ENCODE measurements at regions not wholly inside any gene's neighbourhood (a gene's known extent, or its start where the extent isn't known, plus 50 kb on each side); places are given as distances from the start of the nearest gene placed in this dataset.

DNA sequence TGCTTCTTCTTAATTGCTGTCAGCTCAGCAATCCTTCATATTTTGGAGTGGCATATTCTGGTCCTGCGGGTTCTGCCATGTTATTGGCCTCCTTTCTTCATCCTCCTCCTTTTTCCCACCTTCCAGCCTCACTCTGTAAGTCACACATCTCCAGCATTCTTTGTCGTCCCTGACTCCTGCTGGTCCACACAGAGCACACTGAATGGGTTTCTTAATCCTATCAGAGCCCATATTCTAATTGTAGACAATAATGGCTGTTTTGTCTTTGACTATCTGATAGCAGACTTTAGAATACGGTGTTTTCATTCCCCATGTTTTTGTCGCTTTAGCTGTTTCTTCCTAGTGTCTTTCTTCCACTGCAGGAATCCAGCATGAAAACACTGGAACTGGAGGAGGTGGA, 389.6 kb downstream of the REEP3 start:
- H4K20me1 ChIP-seq (ENCODE audit: control insufficient read depth, insufficient read depth, low read length, poor library complexity, severe bottlenecking) = no peaks in the 10 kb centered on the region
- no peaks in the 10 kb centered on the region for H3K36me3 ChIP-seq (replicated peaks in 1 of 2; ENCODE audit: control extremely low read depth in 1 of 2, control insufficient read depth in 1 of 2, extremely low read depth in 1 of 2, insufficient read depth in 2 of 2, low read length in 1 of 2)
- ATAC-seq (ENCODE audit: low read depth) (no peak), DNase-seq (no peak)
- H3K4me1 ChIP-seq (ENCODE audit: control insufficient read depth in 2 of 2, insufficient read depth in 2 of 2, low read length in 2 of 2) = no peaks in the 10 kb centered on the region
- POLR2A ChIA-PET = no interaction called here
- H3K9me3 ChIP-seq (ENCODE audit: control extremely low read depth in 1 of 3, control insufficient read depth in 2 of 3, insufficient read depth in 1 of 3, low read length in 2 of 3) = no peaks in the 10 kb centered on the region
- no peak overlapping the region for H3K4me2 ChIP-seq (replicated peaks; ENCODE audit: low read depth, low read length, poor library complexity, severe bottlenecking)
- H3K4me1 Mint-ChIP-seq = no peaks in the 10 kb centered on the region
- no peak overlapping the region for H3K27ac ChIP-seq (ENCODE audit: low read length in 2 of 2)
- H3K4me3 Mint-ChIP-seq = no peak overlapping the region
- no peak overlapping the region for H3K27ac Mint-ChIP-seq
- intact Hi-C loops (cut with micrococcal nuclease) = no loop called here
- H3K27me3 ChIP-seq (replicated peaks in 1 of 4; ENCODE audit: control extremely low read depth in 1 of 4, control insufficient read depth in 3 of 4, insufficient read depth in 4 of 4, low read length in 3 of 4) = peaks cover 0 to 2% (median 0%) of the 10 kb centered on the region in 4 experiments
- no peaks in the 10 kb centered on the region for H3K79me2 ChIP-seq (ENCODE audit: control insufficient read depth, insufficient read depth, low read length)
- H3K9ac ChIP-seq (ENCODE audit: low read length) = no peak overlapping the region
- CTCF ChIA-PET = no interaction called here
- WGBS (ENCODE audit: insufficient coverage) = 30% methylated on average over 3 of the region's 4 CpGs
- H2AFZ ChIP-seq (ENCODE audit: insufficient read depth, low read depth, low read length, poor library complexity, severe bottlenecking) = no peak overlapping the region
- H3K9me3 Mint-ChIP-seq (ENCODE audit: insufficient read depth) = no peaks in the 10 kb centered on the region
- no peak overlapping the region for H3K4me3 ChIP-seq (ENCODE audit: control extremely low read depth in 1 of 5, extremely low read depth in 1 of 5, insufficient read depth in 1 of 5, low read depth in 2 of 5, low read length in 4 of 5)
- TF ChIP-seq EZH2 (IDR thresholded peaks at IDR 0.05; ENCODE audit: borderline replicate concordance, insufficient read depth, low read depth, low read length, poor library complexity, severe bottlenecking) = no peak
- TF ChIP-seq, protein P1, sequence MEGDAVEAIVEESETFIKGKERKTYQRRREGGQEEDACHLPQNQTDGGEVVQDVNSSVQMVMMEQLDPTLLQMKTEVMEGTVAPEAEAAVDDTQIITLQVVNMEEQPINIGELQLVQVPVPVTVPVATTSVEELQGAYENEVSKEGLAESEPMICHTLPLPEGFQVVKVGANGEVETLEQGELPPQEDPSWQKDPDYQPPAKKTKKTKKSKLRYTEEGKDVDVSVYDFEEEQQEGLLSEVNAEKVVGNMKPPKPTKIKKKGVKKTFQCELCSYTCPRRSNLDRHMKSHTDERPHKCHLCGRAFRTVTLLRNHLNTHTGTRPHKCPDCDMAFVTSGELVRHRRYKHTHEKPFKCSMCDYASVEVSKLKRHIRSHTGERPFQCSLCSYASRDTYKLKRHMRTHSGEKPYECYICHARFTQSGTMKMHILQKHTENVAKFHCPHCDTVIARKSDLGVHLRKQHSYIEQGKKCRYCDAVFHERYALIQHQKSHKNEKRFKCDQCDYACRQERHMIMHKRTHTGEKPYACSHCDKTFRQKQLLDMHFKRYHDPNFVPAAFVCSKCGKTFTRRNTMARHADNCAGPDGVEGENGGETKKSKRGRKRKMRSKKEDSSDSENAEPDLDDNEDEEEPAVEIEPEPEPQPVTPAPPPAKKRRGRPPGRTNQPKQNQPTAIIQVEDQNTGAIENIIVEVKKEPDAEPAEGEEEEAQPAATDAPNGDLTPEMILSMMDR (IDR thresholded peaks at IDR 0.05) = no peak
- peaks cover 17% of the 10 kb centered on the region for H3K27me3 Mint-ChIP-seq

DNA sequence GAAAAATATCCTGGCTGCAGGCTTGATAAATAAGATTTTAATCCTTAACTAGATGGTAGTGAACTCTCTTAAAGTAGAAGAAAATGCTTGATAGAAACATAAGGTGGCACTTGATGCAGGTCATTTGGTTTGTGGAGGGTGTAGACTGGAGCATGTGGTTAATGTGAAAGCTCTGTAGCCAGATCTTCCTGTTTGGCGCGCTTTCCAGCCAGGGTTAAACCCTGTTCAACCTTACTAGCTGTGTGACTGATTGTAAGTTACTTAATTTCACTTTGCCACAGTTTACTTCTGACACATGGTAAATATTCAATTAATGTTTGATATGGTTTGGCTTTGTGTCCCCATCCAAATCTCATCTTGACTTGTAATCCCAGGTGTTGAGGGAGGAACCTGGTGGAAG, 394.0 kb downstream of the REEP3 start:
- CTCF ChIA-PET = no interaction called here
- no CpG with 5 or more reads among the region's 2 CpGs for WGBS (ENCODE audit: insufficient coverage)
- H3K79me2 ChIP-seq (ENCODE audit: control insufficient read depth, insufficient read depth, low read length) = no peaks in the 10 kb centered on the region

More for the DNA sequence above, 394.0 kb downstream of the REEP3 start:
- H3K9me3 ChIP-seq (ENCODE audit: control extremely low read depth in 1 of 3, control insufficient read depth in 2 of 3, insufficient read depth in 1 of 3, low read length in 2 of 3) = no peaks in the 10 kb centered on the region
- H2AFZ ChIP-seq (ENCODE audit: insufficient read depth, low read depth, low read length, poor library complexity, severe bottlenecking) = no peak overlapping the region
- H3K9me3 Mint-ChIP-seq (ENCODE audit: insufficient read depth) = no peaks in the 10 kb centered on the region
- no peak overlapping the region for H3K9ac ChIP-seq (ENCODE audit: low read length)
- ATAC-seq (ENCODE audit: low read depth) (no peak), DNase-seq (no peak)
- peaks cover 22% of the 10 kb centered on the region for H3K27me3 Mint-ChIP-seq
- intact Hi-C loops (cut with micrococcal nuclease) = no loop called here
- TF ChIP-seq, protein P1 (IDR thresholded peaks at IDR 0.05) = no peak
- TF ChIP-seq EZH2 (IDR thresholded peaks at IDR 0.05; ENCODE audit: borderline replicate concordance, insufficient read depth, low read depth, low read length, poor library complexity, severe bottlenecking) = no peak
- no peaks in the 10 kb centered on the region for H3K4me1 ChIP-seq (ENCODE audit: control insufficient read depth in 2 of 2, insufficient read depth in 2 of 2, low read length in 2 of 2)
- H4K20me1 ChIP-seq (ENCODE audit: control insufficient read depth, insufficient read depth, low read length, poor library complexity, severe bottlenecking) = no peaks in the 10 kb centered on the region
- H3K4me3 Mint-ChIP-seq = no peak overlapping the region
- POLR2A ChIA-PET = no interaction called here
- H3K27ac ChIP-seq (ENCODE audit: low read length in 2 of 2) = no peak overlapping the region
- H3K27ac Mint-ChIP-seq = no peak overlapping the region
- H3K36me3 ChIP-seq (replicated peaks in 1 of 2; ENCODE audit: control extremely low read depth in 1 of 2, control insufficient read depth in 1 of 2, extremely low read depth in 1 of 2, insufficient read depth in 2 of 2, low read length in 1 of 2) = no peaks in the 10 kb centered on the region
- peaks cover 0 to 2% (median 0%) of the 10 kb centered on the region in 4 experiments for H3K27me3 ChIP-seq (replicated peaks in 1 of 4; ENCODE audit: control extremely low read depth in 1 of 4, control insufficient read depth in 3 of 4, insufficient read depth in 4 of 4, low read length in 3 of 4)
- no peaks in the 10 kb centered on the region for H3K4me1 Mint-ChIP-seq
- H3K4me2 ChIP-seq (replicated peaks; ENCODE audit: low read depth, low read length, poor library complexity, severe bottlenecking) = no peak overlapping the region
- H3K4me3 ChIP-seq (ENCODE audit: control extremely low read depth in 1 of 5, extremely low read depth in 1 of 5, insufficient read depth in 1 of 5, low read depth in 2 of 5, low read length in 4 of 5) = no peak overlapping the region

Data from B cell (primary cell).